HCT116 (cell line): ENCODE measurements at regions not wholly inside any gene's neighbourhood (a gene's known extent, or its start where the extent isn't known, plus 50 kb on each side); places are given as distances from the start of the nearest gene placed in this dataset.

Experiments used
- CEBPB ChIP-seq: IDR thresholded peaks from 2 replicates; pipeline ENCODE4 v1.6.1; 2012; ENCODE audit warnings: low read depth
- EZH2 ChIP-seq: fragments of 200-600 bp; sonication (generic); IDR thresholded peaks from 2 replicates; pipeline ENCODE4 v1.6.1; 2017; ENCODE audit warnings: antibody characterized with exemption, mixed run types
- FOSL1 ChIP-seq: IDR thresholded peaks from 2 replicates; pipeline ENCODE4 v1.6.1; 2012; ENCODE audit warnings: low read depth
- POLR2A ChIP-seq: IDR thresholded peaks from 2 replicates; pipeline ENCODE4 v1.7.0; 2011; ENCODE audit warnings: borderline replicate concordance; ENCODE audit not compliant: insufficient read depth, insufficient read length; ENCODE audit errors: extremely low read depth
- POLR2AphosphoS5 ChIP-seq: IDR thresholded peaks from 2 replicates; pipeline ENCODE4 v1.6.1; 2011; ENCODE audit warnings: mild to moderate bottlenecking, low read depth, low read length, moderate library complexity
- SIN3A ChIP-seq: IDR thresholded peaks from 2 replicates; pipeline ENCODE4 v1.6.1; 2012; ENCODE audit warnings: low read depth
- TCF7L2 ChIP-seq: IDR thresholded peaks from 2 replicates; pipeline ENCODE4 v1.7.0; 2011; ENCODE audit warnings: borderline replicate concordance, inconsistent platforms; ENCODE audit not compliant: insufficient read depth, insufficient read length; ENCODE audit errors: extremely low read depth
- YY1 ChIP-seq: IDR thresholded peaks from 2 replicates; pipeline ENCODE4 v1.6.1; 2011; ENCODE audit warnings: low read length, low read depth, moderate library complexity, mild to moderate bottlenecking; ENCODE audit not compliant: insufficient replicate concordance; ENCODE audit errors: extremely low read depth
- TF ChIP-seq, protein P1 (sequence below), 3 experiments: fragments of 200-600 bp in 1 of 3; sonication (generic) in 1 of 3; IDR thresholded peaks in 2 of 3; conservative IDR thresholded peaks in 1 of 3; 2 replicates each; pipeline ENCODE4 v1.5.1; 2012 to 2017; ENCODE audit warnings: low read depth in 2 of 3, low read length in 2 of 3, antibody characterized with exemption in 1 of 3, borderline replicate concordance in 1 of 3, control low read depth in 1 of 3, mild to moderate bottlenecking in 1 of 3, mixed read lengths in 1 of 3, mixed run types in 1 of 3, moderate library complexity in 1 of 3; ENCODE audit not compliant: insufficient read depth in 1 of 3
- TF ChIP-seq, protein P2 (sequence below): IDR thresholded peaks from 2 replicates; pipeline ENCODE4 v1.6.1; 2012
- TF ChIP-seq, protein P3 (sequence below): IDR thresholded peaks from 2 replicates; pipeline ENCODE4 v1.6.1; 2011; ENCODE audit warnings: mild to moderate bottlenecking, low read length, moderate library complexity; ENCODE audit not compliant: insufficient replicate concordance; ENCODE audit errors: extremely low read depth

DNA sequence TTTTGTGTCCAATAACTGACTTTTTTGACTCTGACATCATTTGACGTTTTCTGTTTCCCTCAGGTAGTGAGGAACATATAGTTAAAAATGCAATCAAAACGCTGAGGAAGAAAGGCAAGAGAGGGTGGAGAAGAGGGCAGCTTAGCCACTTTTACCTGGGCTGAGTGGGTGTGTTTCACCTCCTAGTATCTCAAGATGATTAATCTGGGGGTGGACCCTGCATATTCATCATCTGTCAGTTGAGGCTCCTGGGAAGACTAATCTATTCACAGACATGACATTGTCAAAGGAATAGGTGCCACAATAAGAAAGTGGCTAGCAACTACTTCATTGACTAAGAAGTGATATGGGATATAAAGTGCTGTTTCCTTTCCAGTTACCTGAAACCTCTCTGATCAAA is 331.5 kb upstream of the RARB start:
- TF ChIP-seq POLR2AphosphoS5 (no peak), EZH2 (no peak), FOSL1 (no peak), SIN3A (no peak), CEBPB (no peak), POLR2A (no peak), YY1 (no peak), TCF7L2 (no peak)
- TF ChIP-seq, protein P1, sequence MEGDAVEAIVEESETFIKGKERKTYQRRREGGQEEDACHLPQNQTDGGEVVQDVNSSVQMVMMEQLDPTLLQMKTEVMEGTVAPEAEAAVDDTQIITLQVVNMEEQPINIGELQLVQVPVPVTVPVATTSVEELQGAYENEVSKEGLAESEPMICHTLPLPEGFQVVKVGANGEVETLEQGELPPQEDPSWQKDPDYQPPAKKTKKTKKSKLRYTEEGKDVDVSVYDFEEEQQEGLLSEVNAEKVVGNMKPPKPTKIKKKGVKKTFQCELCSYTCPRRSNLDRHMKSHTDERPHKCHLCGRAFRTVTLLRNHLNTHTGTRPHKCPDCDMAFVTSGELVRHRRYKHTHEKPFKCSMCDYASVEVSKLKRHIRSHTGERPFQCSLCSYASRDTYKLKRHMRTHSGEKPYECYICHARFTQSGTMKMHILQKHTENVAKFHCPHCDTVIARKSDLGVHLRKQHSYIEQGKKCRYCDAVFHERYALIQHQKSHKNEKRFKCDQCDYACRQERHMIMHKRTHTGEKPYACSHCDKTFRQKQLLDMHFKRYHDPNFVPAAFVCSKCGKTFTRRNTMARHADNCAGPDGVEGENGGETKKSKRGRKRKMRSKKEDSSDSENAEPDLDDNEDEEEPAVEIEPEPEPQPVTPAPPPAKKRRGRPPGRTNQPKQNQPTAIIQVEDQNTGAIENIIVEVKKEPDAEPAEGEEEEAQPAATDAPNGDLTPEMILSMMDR (IDR thresholded peaks at IDR 0.05 in 2 of 3, conservative IDR thresholded peaks at IDR 0.05 in 1 of 3; ENCODE audit: borderline replicate concordance in 1 of 3, insufficient read depth in 1 of 3, low read depth in 2 of 3, low read length in 2 of 3), result no peak
- TF ChIP-seq, protein P2, sequence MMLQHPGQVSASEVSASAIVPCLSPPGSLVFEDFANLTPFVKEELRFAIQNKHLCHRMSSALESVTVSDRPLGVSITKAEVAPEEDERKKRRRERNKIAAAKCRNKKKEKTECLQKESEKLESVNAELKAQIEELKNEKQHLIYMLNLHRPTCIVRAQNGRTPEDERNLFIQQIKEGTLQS, result no peak
- TF ChIP-seq, protein P3, sequence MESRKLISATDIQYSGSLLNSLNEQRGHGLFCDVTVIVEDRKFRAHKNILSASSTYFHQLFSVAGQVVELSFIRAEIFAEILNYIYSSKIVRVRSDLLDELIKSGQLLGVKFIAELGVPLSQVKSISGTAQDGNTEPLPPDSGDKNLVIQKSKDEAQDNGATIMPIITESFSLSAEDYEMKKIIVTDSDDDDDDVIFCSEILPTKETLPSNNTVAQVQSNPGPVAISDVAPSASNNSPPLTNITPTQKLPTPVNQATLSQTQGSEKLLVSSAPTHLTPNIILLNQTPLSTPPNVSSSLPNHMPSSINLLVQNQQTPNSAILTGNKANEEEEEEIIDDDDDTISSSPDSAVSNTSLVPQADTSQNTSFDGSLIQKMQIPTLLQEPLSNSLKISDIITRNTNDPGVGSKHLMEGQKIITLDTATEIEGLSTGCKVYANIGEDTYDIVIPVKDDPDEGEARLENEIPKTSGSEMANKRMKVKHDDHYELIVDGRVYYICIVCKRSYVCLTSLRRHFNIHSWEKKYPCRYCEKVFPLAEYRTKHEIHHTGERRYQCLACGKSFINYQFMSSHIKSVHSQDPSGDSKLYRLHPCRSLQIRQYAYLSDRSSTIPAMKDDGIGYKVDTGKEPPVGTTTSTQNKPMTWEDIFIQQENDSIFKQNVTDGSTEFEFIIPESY, result no peak
